ENCODE measurements at regions not wholly inside any gene's neighbourhood (a gene's known extent, or its start where the extent isn't known, plus 50 kb on each side); places are given as distances from the start of the nearest gene placed in this dataset.

DNA sequence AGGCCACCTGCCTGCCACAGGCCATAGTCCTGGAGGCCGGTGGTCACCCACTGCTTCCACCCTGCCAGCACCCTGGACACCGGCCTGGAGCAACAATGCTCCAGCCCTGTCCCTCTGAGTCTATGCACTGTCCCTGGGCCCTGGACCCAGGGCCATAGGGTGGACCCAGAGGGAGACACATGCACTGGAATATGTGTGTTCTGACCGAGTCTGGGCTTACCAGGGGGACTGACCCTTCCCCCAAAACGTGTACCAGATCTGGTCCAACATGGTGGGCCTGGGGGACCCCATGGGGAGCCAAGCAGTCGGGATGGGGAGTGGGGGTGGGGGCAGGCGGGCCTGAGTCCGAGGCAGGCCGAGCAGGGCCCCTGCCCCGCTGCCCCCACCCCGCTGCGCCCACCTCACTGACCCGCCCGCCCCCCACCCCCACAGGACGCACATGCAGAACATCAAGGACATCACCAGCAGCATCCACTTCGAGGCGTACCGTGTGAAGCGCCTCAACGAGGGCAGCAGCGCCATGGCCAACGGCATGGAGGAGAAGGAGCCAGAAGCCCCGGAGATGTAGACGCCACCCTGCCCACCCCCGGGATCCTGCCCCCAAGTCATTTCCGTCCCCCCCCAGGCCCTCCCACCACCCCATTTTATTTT, 357.4 kb downstream of the SEC14L1 start:
- H3K27ac ChIP-seq (ENCODE audit: low read depth in 1 of 2, low read length in 2 of 2) = no peak overlapping the region
- H3K4me1 ChIP-seq (ENCODE audit: control insufficient read depth in 4 of 4, insufficient read depth in 4 of 4, low read length in 3 of 4) = peaks cover 0 to 3% (median 0%) of the 10 kb centered on the region in 4 donors
- H3K27me3 ChIP-seq (ENCODE audit: control insufficient read depth in 4 of 4, insufficient read depth in 4 of 4, low read length in 3 of 4) = no peaks in the 10 kb centered on the region
- DNase-seq (ENCODE audit: low spot score) = no peak
- H3K36me3 ChIP-seq (ENCODE audit: control insufficient read depth in 4 of 4, insufficient read depth in 3 of 4, low read depth in 1 of 4, low read length in 3 of 4) = peaks cover 2 to 20% (median 8%) of the 10 kb centered on the region in 4 donors
- TF ChIP-seq TAF1 (conservative IDR thresholded peaks at IDR 0.05) (no peak), YY1 (IDR thresholded peaks at IDR 0.05) (no peak), GABPA (IDR thresholded peaks at IDR 0.05 in 1 of 2, conservative IDR thresholded peaks at IDR 0.05 in 1 of 2) (no peak), HNF4A (conservative IDR thresholded peaks at IDR 0.05) (no peak), FOXA2 (IDR thresholded peaks at IDR 0.05) (no peak), HNF4G (IDR thresholded peaks at IDR 0.05) (no peak), SP1 (IDR thresholded peaks at IDR 0.05) (no peak)
- TF ChIP-seq, protein P1, sequence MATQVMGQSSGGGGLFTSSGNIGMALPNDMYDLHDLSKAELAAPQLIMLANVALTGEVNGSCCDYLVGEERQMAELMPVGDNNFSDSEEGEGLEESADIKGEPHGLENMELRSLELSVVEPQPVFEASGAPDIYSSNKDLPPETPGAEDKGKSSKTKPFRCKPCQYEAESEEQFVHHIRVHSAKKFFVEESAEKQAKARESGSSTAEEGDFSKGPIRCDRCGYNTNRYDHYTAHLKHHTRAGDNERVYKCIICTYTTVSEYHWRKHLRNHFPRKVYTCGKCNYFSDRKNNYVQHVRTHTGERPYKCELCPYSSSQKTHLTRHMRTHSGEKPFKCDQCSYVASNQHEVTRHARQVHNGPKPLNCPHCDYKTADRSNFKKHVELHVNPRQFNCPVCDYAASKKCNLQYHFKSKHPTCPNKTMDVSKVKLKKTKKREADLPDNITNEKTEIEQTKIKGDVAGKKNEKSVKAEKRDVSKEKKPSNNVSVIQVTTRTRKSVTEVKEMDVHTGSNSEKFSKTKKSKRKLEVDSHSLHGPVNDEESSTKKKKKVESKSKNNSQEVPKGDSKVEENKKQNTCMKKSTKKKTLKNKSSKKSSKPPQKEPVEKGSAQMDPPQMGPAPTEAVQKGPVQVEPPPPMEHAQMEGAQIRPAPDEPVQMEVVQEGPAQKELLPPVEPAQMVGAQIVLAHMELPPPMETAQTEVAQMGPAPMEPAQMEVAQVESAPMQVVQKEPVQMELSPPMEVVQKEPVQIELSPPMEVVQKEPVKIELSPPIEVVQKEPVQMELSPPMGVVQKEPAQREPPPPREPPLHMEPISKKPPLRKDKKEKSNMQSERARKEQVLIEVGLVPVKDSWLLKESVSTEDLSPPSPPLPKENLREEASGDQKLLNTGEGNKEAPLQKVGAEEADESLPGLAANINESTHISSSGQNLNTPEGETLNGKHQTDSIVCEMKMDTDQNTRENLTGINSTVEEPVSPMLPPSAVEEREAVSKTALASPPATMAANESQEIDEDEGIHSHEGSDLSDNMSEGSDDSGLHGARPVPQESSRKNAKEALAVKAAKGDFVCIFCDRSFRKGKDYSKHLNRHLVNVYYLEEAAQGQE (IDR thresholded peaks at IDR 0.05) = no peak
- TF ChIP-seq, protein P2, sequence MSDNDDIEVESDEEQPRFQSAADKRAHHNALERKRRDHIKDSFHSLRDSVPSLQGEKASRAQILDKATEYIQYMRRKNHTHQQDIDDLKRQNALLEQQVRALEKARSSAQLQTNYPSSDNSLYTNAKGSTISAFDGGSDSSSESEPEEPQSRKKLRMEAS (IDR thresholded peaks at IDR 0.05) = no peak
- TF ChIP-seq, protein P3, sequence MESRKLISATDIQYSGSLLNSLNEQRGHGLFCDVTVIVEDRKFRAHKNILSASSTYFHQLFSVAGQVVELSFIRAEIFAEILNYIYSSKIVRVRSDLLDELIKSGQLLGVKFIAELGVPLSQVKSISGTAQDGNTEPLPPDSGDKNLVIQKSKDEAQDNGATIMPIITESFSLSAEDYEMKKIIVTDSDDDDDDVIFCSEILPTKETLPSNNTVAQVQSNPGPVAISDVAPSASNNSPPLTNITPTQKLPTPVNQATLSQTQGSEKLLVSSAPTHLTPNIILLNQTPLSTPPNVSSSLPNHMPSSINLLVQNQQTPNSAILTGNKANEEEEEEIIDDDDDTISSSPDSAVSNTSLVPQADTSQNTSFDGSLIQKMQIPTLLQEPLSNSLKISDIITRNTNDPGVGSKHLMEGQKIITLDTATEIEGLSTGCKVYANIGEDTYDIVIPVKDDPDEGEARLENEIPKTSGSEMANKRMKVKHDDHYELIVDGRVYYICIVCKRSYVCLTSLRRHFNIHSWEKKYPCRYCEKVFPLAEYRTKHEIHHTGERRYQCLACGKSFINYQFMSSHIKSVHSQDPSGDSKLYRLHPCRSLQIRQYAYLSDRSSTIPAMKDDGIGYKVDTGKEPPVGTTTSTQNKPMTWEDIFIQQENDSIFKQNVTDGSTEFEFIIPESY (IDR thresholded peaks at IDR 0.05) = no peak
- TF ChIP-seq, protein P4, sequence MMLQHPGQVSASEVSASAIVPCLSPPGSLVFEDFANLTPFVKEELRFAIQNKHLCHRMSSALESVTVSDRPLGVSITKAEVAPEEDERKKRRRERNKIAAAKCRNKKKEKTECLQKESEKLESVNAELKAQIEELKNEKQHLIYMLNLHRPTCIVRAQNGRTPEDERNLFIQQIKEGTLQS (IDR thresholded peaks at IDR 0.05) = no peak
- TF ChIP-seq, protein P5, sequence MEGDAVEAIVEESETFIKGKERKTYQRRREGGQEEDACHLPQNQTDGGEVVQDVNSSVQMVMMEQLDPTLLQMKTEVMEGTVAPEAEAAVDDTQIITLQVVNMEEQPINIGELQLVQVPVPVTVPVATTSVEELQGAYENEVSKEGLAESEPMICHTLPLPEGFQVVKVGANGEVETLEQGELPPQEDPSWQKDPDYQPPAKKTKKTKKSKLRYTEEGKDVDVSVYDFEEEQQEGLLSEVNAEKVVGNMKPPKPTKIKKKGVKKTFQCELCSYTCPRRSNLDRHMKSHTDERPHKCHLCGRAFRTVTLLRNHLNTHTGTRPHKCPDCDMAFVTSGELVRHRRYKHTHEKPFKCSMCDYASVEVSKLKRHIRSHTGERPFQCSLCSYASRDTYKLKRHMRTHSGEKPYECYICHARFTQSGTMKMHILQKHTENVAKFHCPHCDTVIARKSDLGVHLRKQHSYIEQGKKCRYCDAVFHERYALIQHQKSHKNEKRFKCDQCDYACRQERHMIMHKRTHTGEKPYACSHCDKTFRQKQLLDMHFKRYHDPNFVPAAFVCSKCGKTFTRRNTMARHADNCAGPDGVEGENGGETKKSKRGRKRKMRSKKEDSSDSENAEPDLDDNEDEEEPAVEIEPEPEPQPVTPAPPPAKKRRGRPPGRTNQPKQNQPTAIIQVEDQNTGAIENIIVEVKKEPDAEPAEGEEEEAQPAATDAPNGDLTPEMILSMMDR (IDR thresholded peaks at IDR 0.05; ENCODE audit: low read depth, low read length, missing input control) = no peak
- WGBS = 93% methylated on average over 25 of the region's 25 CpGs
- H3K4me3 ChIP-seq (ENCODE audit: low read depth in 1 of 3, low read length in 3 of 3) = no peak overlapping the region
- no peaks in the 10 kb centered on the region for H3K9me3 ChIP-seq (ENCODE audit: control insufficient read depth in 4 of 4, low read length in 3 of 4)
- no peak overlapping the region for H3K9ac ChIP-seq (ENCODE audit: low read depth in 1 of 2, low read length in 2 of 2)

All from liver (tissue), 8 donors.